NCI-H510A treated with DMSO at 0.1 percent for 48 hours (cell line): ENCODE measurements at regions not wholly inside any gene's neighbourhood (a gene's known extent, or its start where the extent isn't known, plus 50 kb on each side); places are given as distances from the start of the nearest gene placed in this dataset.
"Not testable (repeated sequence)": the region's sequence is repeated elsewhere in the genome, so short reads cannot be mapped to it uniquely, and the experiment has no call there.

Experiments used
- DNase-seq: peaks from one replicate; lab custom pipeline; 2025; lab: John Stamatoyannopoulos, UW

- no peak for DNase-seq
Measured at GRCh38 chr1:219090607-219091006, 83.1 kb upstream of the LYPLAL1 start.

- no peak for DNase-seq
Measured at GRCh38 chr1:219092206-219092605, 81.5 kb upstream of the LYPLAL1 start.

GRCh38 chr1:219099307-219099706 lies 74.4 kb upstream of the LYPLAL1 start:
- DNase-seq = no peak

GRCh38 chr1:219100059-219100458 lies 73.6 kb upstream of the LYPLAL1 start:
- no peak for DNase-seq

- not testable (repeated sequence) for DNase-seq
Measured at GRCh38 chr1:219102466-219102865, 71.2 kb upstream of the LYPLAL1 start.

- DNase-seq = no peak
Measured at GRCh38 chr1:219105893-219106292, 67.8 kb upstream of the LYPLAL1 start.

- DNase-seq = no peak
Measured at GRCh38 chr1:219109424-219110018, 64.2 kb upstream of the LYPLAL1 start.

- DNase-seq = no peak
Measured at GRCh38 chr1:219113261-219113660, 60.4 kb upstream of the LYPLAL1 start.

GRCh38 chr1:219114014-219114413 lies 59.7 kb upstream of the LYPLAL1 start:
- no peak for DNase-seq

- DNase-seq = no peak
Measured at GRCh38 chr1:219119839-219120238, 53.8 kb upstream of the LYPLAL1 start.

- DNase-seq = no peak
Measured at GRCh38 chr1:219120624-219121544, 52.8 kb upstream of the LYPLAL1 start.

- no peak for DNase-seq
Measured at GRCh38 chr1:219121679-219122078, 52.0 kb upstream of the LYPLAL1 start.

- no peak for DNase-seq
Measured at GRCh38 chr1:219123036-219123435, 50.6 kb upstream of the LYPLAL1 start.
